Tibial nerve (tissue), 4 donors: ENCODE measurements at regions not wholly inside any gene's neighbourhood (a gene's known extent, or its start where the extent isn't known, plus 50 kb on each side); places are given as distances from the start of the nearest gene placed in this dataset.

ENCODE experiments used
- CTCF ChIP-seq, 5 experiments: fragments of 200-600 bp in 3 of 5; fragments of 450-650 bp in 2 of 5; sonication (generic) in 3 of 5; IDR thresholded peaks; one replicate each; pipeline ENCODE4 v1.5.1; 2016 to 2019; ENCODE audit warnings: antibody characterized with exemption in 5 of 5, mild to moderate bottlenecking in 3 of 5, moderate library complexity in 2 of 5
- EP300 ChIP-seq, 2 donors: sonication (generic); formaldehyde crosslinking; IDR thresholded peaks; one replicate each; pipeline ENCODE4 v1.6.1; 2017; ENCODE audit warnings: antibody characterized with exemption in 2 of 2, mild to moderate bottlenecking in 1 of 2

GRCh38 chr5:7246287-7246686 lies 149.7 kb upstream of the ADCY2 start:
- TF ChIP-seq CTCF (IDR thresholded peaks at IDR 0.05): no peak
- no peak for TF ChIP-seq EP300 (IDR thresholded peaks at IDR 0.05)
